Vagina (tissue), 2 donors: ENCODE measurements at regions not wholly inside any gene's neighbourhood (a gene's known extent, or its start where the extent isn't known, plus 50 kb on each side); places are given as distances from the start of the nearest gene placed in this dataset.

Experiments
- DNase-seq, 2 donors: peaks; one replicate each; pipeline ENCODE4 v3.0.0-alpha.2; 2017; ENCODE audit errors: extremely low spot score in 2 of 2
- H3K27ac ChIP-seq: fragments of 200-600 bp; sonication (generic); one replicate; pipeline ENCODE4 v1.5.1; 2019
- H3K27me3 ChIP-seq: fragments of 200-600 bp; sonication (generic); one replicate; pipeline ENCODE4 v1.5.1; 2019
- H3K36me3 ChIP-seq, 2 donors: fragments of 200-600 bp; sonication (generic); one replicate each; pipeline ENCODE4 v1.5.1; 2017 to 2019
- H3K4me1 ChIP-seq: fragments of 200-600 bp; sonication (generic); one replicate; pipeline ENCODE4 v1.5.1; 2019
- H3K4me3 ChIP-seq, 2 donors: fragments of 200-600 bp; sonication (generic); 1 replicate in 1 of 2; 2 replicates in 1 of 2; pipeline ENCODE4 v1.5.1; 2016 to 2019
- H3K9me3 ChIP-seq: fragments of 200-600 bp; sonication (generic); one replicate; pipeline ENCODE4 v1.5.1; 2019
- POLR2A ChIP-seq, 2 donors: fragments of 450-650 bp; IDR thresholded peaks; one replicate each; pipeline ENCODE4 v1.6.1; 2017; ENCODE audit warnings: antibody characterized with exemption in 2 of 2, mild to moderate bottlenecking in 2 of 2, moderate library complexity in 2 of 2
- POLR2AphosphoS5 ChIP-seq, 2 donors: sonication (generic); formaldehyde crosslinking; IDR thresholded peaks; one replicate each; pipeline ENCODE4 v1.9.0; 2017; ENCODE audit warnings: antibody characterized with exemption in 2 of 2, mild to moderate bottlenecking in 2 of 2, low read depth in 1 of 2; ENCODE audit not compliant: insufficient read depth in 1 of 2
- intact Hi-C: fragments of 100-400 bp; cut with DNase I; formaldehyde crosslinking; loops from one replicate; pipeline ENCODE4 v1.15.1; 2023
- TF ChIP-seq, protein P1 (sequence below), 3 experiments: fragments of 450-650 bp in 2 of 3; fragments of 200-600 bp in 1 of 3; sonication (generic) in 1 of 3; IDR thresholded peaks; one replicate each; pipeline ENCODE4 v1.5.1; 2017 to 2019; ENCODE audit warnings: antibody characterized with exemption in 3 of 3, mild to moderate bottlenecking in 2 of 3, moderate library complexity in 2 of 3

DNA sequence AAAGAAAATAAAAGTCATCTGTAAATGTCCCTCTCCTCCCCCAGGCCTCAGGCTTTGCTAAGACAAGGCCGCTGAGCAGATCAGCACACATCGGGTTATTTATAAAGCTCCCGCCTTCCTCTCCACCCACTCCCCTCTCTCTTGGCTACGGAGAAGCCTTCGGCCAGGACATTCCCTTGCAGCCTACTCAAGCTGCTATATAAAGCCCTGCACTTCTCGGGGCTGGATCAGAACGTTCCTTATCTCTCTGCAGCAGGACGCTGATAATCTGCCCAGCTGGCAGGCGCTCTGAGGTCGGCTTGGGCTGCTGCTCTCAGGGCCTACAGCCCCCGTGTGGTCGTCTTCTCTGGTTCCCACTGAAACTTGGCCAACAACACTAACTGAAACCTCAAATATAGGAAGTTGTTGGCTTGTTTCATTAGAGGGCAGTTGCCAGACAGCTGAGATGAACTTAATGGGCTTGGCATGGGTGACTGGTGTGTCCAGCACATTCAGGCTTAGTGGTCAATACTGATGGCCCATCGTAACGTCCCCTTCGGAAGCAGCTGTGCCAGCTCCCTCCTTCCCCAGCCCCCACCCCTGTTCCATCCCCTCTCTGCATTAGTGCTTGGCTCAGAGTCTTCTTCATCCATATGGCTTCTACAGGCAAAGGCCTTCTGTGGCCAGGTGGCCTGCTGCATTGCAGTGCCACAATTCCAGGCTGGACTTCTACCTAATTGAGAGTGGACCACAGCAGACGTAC, 64.6 kb downstream of the IER5 start:
- Histone ChIP-seq H3K36me3 (no peaks in the 10 kb centered on the region), H3K4me1 (peaks cover 30% of the 10 kb centered on the region), H3K9me3 (no peaks in the 10 kb centered on the region), H3K27me3 (no peaks in the 10 kb centered on the region), H3K27ac (peak overlapping the region; percentile 90), H3K4me3 (peak overlapping the region in 1 of 2 donors; percentile 25)
- no peak for TF ChIP-seq POLR2A (IDR thresholded peaks at IDR 0.05)
- TF ChIP-seq, protein P1, sequence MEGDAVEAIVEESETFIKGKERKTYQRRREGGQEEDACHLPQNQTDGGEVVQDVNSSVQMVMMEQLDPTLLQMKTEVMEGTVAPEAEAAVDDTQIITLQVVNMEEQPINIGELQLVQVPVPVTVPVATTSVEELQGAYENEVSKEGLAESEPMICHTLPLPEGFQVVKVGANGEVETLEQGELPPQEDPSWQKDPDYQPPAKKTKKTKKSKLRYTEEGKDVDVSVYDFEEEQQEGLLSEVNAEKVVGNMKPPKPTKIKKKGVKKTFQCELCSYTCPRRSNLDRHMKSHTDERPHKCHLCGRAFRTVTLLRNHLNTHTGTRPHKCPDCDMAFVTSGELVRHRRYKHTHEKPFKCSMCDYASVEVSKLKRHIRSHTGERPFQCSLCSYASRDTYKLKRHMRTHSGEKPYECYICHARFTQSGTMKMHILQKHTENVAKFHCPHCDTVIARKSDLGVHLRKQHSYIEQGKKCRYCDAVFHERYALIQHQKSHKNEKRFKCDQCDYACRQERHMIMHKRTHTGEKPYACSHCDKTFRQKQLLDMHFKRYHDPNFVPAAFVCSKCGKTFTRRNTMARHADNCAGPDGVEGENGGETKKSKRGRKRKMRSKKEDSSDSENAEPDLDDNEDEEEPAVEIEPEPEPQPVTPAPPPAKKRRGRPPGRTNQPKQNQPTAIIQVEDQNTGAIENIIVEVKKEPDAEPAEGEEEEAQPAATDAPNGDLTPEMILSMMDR (IDR thresholded peaks at IDR 0.05): no peak
- peak; percentile 90 to 92 for TF ChIP-seq POLR2AphosphoS5 (IDR thresholded peaks at IDR 0.05; ENCODE audit: insufficient read depth in 1 of 2, low read depth in 1 of 2)
- intact Hi-C loops: no loop called here
- DNase-seq: no peak

DNA sequence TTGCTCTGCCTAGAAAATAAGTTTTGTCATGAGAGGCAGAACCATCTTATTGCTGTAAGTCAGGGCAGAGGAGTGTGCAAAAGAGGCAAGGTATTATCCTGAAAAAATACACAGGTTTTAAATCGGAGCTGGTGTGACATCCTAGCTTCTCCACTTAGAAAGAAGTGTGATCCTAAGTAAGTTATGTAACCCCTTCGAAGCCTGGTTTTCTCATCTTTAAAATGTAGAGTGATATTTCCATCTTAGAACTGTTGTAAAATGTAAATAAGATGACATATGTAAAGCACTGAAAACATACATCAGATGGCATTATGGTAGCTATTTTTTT, 65.1 kb downstream of the IER5 start:
- Histone ChIP-seq H3K36me3 (no peaks in the 10 kb centered on the region), H3K4me1 (peaks cover 30% of the 10 kb centered on the region), H3K27ac (peak overlapping the region; percentile 90), H3K4me3 (no peak overlapping the region), H3K9me3 (no peaks in the 10 kb centered on the region), H3K27me3 (no peaks in the 10 kb centered on the region)
- intact Hi-C loops: no loop called here
- no peak for DNase-seq
- TF ChIP-seq POLR2AphosphoS5 (IDR thresholded peaks at IDR 0.05; ENCODE audit: insufficient read depth in 1 of 2, low read depth in 1 of 2) (no peak), POLR2A (IDR thresholded peaks at IDR 0.05) (no peak)
- TF ChIP-seq, protein P1 (IDR thresholded peaks at IDR 0.05): no peak

DNA sequence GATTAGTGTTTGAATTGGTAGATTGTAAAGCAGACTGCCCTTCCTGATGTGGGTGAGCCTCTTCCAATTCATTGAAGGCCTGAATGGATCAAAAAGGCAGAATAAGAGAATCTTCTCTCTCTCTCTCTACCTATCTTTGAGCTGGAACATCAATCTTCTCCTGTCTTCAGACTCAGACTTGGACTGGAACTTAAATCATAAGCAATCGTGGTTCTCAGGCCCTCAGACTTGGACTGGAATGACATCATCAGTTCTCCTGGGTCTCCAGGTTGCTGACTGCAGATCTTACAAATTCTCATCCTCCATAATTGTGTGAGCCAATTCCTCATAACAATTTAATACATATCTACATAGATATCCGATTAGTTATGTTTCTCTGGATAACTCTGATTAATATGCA, 66.8 kb downstream of the IER5 start:
- Histone ChIP-seq H3K4me3 (no peak overlapping the region), H3K36me3 (no peaks in the 10 kb centered on the region), H3K27me3 (no peaks in the 10 kb centered on the region), H3K4me1 (peaks cover 44% of the 10 kb centered on the region), H3K9me3 (no peaks in the 10 kb centered on the region), H3K27ac (no peak overlapping the region)
- intact Hi-C loops: no loop called here
- no peak for DNase-seq
- TF ChIP-seq POLR2A (IDR thresholded peaks at IDR 0.05): no peak
- TF ChIP-seq, protein P1 (IDR thresholded peaks at IDR 0.05): no peak
- TF ChIP-seq POLR2AphosphoS5 (IDR thresholded peaks at IDR 0.05; ENCODE audit: insufficient read depth in 1 of 2, low read depth in 1 of 2): no peak

DNA sequence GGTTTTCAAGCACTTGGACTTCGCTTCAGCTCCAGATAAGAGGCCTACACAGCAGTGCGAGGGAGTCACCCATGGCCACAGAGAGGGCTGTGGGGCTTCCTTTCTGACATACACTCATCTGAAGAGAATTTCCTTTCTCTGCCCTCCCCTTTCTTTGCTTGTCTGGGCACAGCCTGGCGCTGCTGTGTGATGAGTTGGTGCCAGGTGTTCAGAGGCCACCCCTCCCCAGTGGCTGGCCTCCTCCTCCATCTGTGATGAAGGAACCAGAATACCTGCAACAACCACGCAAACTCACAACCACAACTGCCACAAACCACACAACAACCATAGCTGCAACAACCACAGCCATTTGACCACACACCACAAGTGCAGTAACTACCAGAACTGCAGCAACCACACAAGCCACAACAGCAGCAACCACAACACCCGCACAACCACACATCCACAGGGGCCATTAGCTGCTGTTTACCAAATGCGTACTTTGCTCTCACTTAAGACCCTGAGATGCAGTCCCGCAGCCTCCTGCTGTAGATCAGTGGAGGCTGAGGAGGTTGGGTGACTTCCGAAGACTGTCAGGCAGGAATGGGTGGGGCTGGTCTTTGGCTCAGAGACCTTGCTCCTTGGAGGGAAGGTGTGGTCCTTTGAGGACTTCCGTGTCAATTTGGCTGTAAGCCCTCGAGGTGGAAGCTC, 71.1 kb downstream of the IER5 start:
- intact Hi-C loops: no loop called here
- no peak overlapping the region for H3K27ac ChIP-seq
- no peaks in the 10 kb centered on the region for H3K36me3 ChIP-seq
- TF ChIP-seq POLR2AphosphoS5 (IDR thresholded peaks at IDR 0.05; ENCODE audit: insufficient read depth in 1 of 2, low read depth in 1 of 2) (no peak), POLR2A (IDR thresholded peaks at IDR 0.05) (no peak)
- TF ChIP-seq, protein P1 (IDR thresholded peaks at IDR 0.05): no peak
- H3K4me3 ChIP-seq: no peak overlapping the region
- no peak for DNase-seq
- H3K9me3 ChIP-seq: no peaks in the 10 kb centered on the region
- H3K27me3 ChIP-seq: no peaks in the 10 kb centered on the region
- H3K4me1 ChIP-seq: peaks cover 14% of the 10 kb centered on the region

DNA sequence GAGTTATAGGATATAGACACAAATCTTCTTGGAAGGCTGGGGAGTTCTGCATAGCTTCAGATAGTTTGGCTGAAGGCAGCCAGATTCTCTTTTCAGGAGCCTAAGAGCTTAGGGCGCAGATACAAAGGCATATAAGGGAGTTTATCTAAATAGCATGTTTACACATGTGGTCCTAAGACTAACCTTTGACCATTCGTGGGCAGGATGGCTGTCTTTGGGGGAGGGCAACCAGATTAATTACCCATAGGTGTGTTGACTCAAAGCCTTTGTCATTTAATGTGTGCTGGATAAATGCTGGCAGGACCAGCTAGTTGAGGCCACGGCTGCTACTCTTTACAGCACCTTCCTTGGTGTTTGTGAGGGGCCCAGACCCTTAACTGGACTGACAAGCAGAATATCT, 71.8 kb downstream of the IER5 start:
- intact Hi-C loops: no loop called here
- Histone ChIP-seq H3K36me3 (no peaks in the 10 kb centered on the region), H3K4me3 (no peak overlapping the region), H3K27me3 (no peaks in the 10 kb centered on the region), H3K4me1 (peaks cover 14% of the 10 kb centered on the region), H3K9me3 (no peaks in the 10 kb centered on the region), H3K27ac (no peak overlapping the region)
- DNase-seq: no peak
- TF ChIP-seq, protein P1 (IDR thresholded peaks at IDR 0.05): no peak
- no peak for TF ChIP-seq POLR2AphosphoS5 (IDR thresholded peaks at IDR 0.05; ENCODE audit: insufficient read depth in 1 of 2, low read depth in 1 of 2)
- no peak for TF ChIP-seq POLR2A (IDR thresholded peaks at IDR 0.05)
